ENCODE measurements at regions not wholly inside any gene's neighbourhood (a gene's known extent, or its start where the extent isn't known, plus 50 kb on each side); places are given as distances from the start of the nearest gene placed in this dataset.

- H3K4me2 ChIP-seq (ENCODE audit: control insufficient read depth, insufficient read depth): no peak overlapping the region
- intact Hi-C loops (cut with micrococcal nuclease; ENCODE audit: unreplicated experiment) (no loop called here), in situ Hi-C loops (cut with MboI) (no loop called here)
- no peaks in the 10 kb centered on the region for H3K27me3 ChIP-seq (replicated peaks in 1 of 2; ENCODE audit: control insufficient read depth in 2 of 2, insufficient read depth in 2 of 2, low read length in 1 of 2)
- TF ChIP-seq MTA3 (IDR thresholded peaks at IDR 0.05; ENCODE audit: borderline replicate concordance, low read length): no peak
- no peak for TF ChIP-seq CBX3 (IDR thresholded peaks at IDR 0.05; ENCODE audit: borderline replicate concordance, low read depth)
- TF ChIP-seq, protein P1, sequence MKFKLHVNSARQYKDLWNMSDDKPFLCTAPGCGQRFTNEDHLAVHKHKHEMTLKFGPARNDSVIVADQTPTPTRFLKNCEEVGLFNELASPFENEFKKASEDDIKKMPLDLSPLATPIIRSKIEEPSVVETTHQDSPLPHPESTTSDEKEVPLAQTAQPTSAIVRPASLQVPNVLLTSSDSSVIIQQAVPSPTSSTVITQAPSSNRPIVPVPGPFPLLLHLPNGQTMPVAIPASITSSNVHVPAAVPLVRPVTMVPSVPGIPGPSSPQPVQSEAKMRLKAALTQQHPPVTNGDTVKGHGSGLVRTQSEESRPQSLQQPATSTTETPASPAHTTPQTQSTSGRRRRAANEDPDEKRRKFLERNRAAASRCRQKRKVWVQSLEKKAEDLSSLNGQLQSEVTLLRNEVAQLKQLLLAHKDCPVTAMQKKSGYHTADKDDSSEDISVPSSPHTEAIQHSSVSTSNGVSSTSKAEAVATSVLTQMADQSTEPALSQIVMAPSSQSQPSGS (IDR thresholded peaks at IDR 0.05; ENCODE audit: low read length): no peak
- no peak for TF ChIP-seq ELK1 (IDR thresholded peaks at IDR 0.05; ENCODE audit: low read depth, low read length)
- no peak for TF ChIP-seq IRF4 (IDR thresholded peaks at IDR 0.05; ENCODE audit: low read depth, low read length)
- TF ChIP-seq, protein P2, sequence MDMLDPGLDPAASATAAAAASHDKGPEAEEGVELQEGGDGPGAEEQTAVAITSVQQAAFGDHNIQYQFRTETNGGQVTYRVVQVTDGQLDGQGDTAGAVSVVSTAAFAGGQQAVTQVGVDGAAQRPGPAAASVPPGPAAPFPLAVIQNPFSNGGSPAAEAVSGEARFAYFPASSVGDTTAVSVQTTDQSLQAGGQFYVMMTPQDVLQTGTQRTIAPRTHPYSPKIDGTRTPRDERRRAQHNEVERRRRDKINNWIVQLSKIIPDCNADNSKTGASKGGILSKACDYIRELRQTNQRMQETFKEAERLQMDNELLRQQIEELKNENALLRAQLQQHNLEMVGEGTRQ (IDR thresholded peaks at IDR 0.05; ENCODE audit: borderline replicate concordance, low read depth, low read length): no peak
- no peak for TF ChIP-seq TAF1 (IDR thresholded peaks at IDR 0.05; ENCODE audit: borderline replicate concordance, low read depth, low read length)
- TF ChIP-seq MYB (IDR thresholded peaks at IDR 0.05; ENCODE audit: borderline replicate concordance, low read depth, low read length): no peak
- TF ChIP-seq CHD4 (IDR thresholded peaks at IDR 0.05): no peak
- no peak for TF ChIP-seq CHD2 (IDR thresholded peaks at IDR 0.05; ENCODE audit: borderline replicate concordance, low read depth, low read length)
- TF ChIP-seq SUZ12 (IDR thresholded peaks at IDR 0.05; ENCODE audit: unreplicated experiment): no peak
- no peak for TF ChIP-seq TBL1XR1 (IDR thresholded peaks at IDR 0.05; ENCODE audit: low read depth, low read length)
- TF ChIP-seq, protein P3, sequence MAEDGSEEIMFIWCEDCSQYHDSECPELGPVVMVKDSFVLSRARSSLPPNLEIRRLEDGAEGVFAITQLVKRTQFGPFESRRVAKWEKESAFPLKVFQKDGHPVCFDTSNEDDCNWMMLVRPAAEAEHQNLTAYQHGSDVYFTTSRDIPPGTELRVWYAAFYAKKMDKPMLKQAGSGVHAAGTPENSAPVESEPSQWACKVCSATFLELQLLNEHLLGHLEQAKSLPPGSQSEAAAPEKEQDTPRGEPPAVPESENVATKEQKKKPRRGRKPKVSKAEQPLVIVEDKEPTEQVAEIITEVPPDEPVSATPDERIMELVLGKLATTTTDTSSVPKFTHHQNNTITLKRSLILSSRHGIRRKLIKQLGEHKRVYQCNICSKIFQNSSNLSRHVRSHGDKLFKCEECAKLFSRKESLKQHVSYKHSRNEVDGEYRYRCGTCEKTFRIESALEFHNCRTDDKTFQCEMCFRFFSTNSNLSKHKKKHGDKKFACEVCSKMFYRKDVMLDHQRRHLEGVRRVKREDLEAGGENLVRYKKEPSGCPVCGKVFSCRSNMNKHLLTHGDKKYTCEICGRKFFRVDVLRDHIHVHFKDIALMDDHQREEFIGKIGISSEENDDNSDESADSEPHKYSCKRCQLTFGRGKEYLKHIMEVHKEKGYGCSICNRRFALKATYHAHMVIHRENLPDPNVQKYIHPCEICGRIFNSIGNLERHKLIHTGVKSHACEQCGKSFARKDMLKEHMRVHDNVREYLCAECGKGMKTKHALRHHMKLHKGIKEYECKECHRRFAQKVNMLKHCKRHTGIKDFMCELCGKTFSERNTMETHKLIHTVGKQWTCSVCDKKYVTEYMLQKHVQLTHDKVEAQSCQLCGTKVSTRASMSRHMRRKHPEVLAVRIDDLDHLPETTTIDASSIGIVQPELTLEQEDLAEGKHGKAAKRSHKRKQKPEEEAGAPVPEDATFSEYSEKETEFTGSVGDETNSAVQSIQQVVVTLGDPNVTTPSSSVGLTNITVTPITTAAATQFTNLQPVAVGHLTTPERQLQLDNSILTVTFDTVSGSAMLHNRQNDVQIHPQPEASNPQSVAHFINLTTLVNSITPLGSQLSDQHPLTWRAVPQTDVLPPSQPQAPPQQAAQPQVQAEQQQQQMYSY (CRISPR knock-in tag; IDR thresholded peaks at IDR 0.05): no peak
- no peak for TF ChIP-seq MTA2 (IDR thresholded peaks at IDR 0.05; ENCODE audit: low read depth)
- no peak for TF ChIP-seq SPI1 (IDR thresholded peaks at IDR 0.05; ENCODE audit: borderline replicate concordance, insufficient read depth, low read depth, low read length)
- no peak for TF ChIP-seq CREM (IDR thresholded peaks at IDR 0.05; ENCODE audit: low read depth)
- DNase-seq (ENCODE audit: low read depth, low spot score) (no peak), FAIRE-seq (no peak), ATAC-seq (no peak)
- BruUV-seq (replicated peaks): no TSS peak
- 16% methylated on average over 4 of the region's 4 CpGs for whole genome bisulfite sequencing (ENCODE audit: insufficient coverage, insufficient replicate concordance, low lambda C conversion rate, missing lambda C conversion rate)
- RAD21 ChIA-PET (ENCODE audit: unreplicated experiment): no interaction called here
- no peak overlapping the region for H3K9ac ChIP-seq (ENCODE audit: control insufficient read depth, insufficient read depth, low read length)
- POLR2A ChIA-PET: no interaction called here
- no peak overlapping the region for H2AFZ ChIP-seq (ENCODE audit: control insufficient read depth, low read depth, low read length)
- H3K36me3 ChIP-seq (ENCODE audit: control insufficient read depth in 2 of 2, insufficient read depth in 2 of 2, low read length in 1 of 2): no peaks in the 10 kb centered on the region
- peaks cover 7% of the 10 kb centered on the region for H3K4me1 ChIP-seq (ENCODE audit: control insufficient read depth, insufficient read depth, low read length)
- H3K9me3 ChIP-seq (replicated peaks; ENCODE audit: control insufficient read depth, insufficient read depth, low read length): peaks cover 5% of the 10 kb centered on the region; the same call in 2 of the 3 replicates
- no peaks in the 10 kb centered on the region for H3K79me2 ChIP-seq (ENCODE audit: control insufficient read depth, insufficient read depth, low read length)
- H3K4me3 ChIP-seq: no peak overlapping the region
- CTCF ChIA-PET: no interaction called here
- H4K20me1 ChIP-seq (ENCODE audit: control insufficient read depth, insufficient read depth): no peaks in the 10 kb centered on the region
- no peak overlapping the region for H3K27ac ChIP-seq (ENCODE audit: control insufficient read depth, insufficient read depth)
- SMC1A ChIA-PET (ENCODE audit: uncharacterized antibody, unreplicated experiment): no interaction called here
Measured at GRCh38 chr2:217461674-217462073, 541.1 kb downstream of the TNS1 start.

All from GM12878 (cell line).